HepG2 (cell line): ENCODE measurements at regions not wholly inside any gene's neighbourhood (a gene's known extent, or its start where the extent isn't known, plus 50 kb on each side); places are given as distances from the start of the nearest gene placed in this dataset.

ENCODE experiments used
- FOXJ3 ChIP-seq: sonication (generic); formaldehyde crosslinking; IDR thresholded peaks from 2 replicates; pipeline ENCODE4 v1.4.0; 2020; ENCODE audit warnings: missing genetic modification reagents, mild to moderate bottlenecking, borderline replicate concordance
- NR2F6 ChIP-seq, 2 experiments: IDR thresholded peaks; 2 replicates each; pipeline ENCODE4 v1.6.1; 2016; ENCODE audit warnings: antibody characterized with exemption in 1 of 2, mild to moderate bottlenecking in 1 of 2
- ZFP1 ChIP-seq: IDR thresholded peaks from 2 replicates; pipeline ENCODE4 v1.6.1; 2016
- ZFYVE20 ChIP-seq: sonication (generic); formaldehyde crosslinking; IDR thresholded peaks from 2 replicates; pipeline ENCODE4 v1.8.0; 2023; ENCODE audit warnings: low read depth, mild to moderate bottlenecking, moderate library complexity, missing genetic modification reagents, borderline replicate concordance

DNA sequence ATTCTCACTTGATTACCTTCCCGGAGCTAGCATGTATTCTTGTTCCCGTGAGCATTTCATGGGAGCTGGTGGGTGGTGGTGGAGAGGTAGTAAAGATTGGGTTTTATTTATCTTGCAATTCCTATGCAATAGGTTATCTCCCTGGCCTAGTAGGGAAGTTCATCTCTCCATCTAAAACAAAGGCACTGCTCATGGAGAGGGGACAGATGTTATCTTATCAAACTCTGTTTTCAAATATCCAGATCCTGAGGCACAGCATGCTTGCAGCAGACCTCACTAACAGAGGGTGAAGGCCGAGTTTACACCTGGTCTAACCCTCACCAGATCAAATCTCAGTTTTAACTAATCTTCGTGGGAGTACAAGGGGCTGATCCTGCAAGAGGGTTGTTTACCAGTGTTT is 98.9 kb downstream of the CYRIA start:
- TF ChIP-seq NR2F6 (IDR thresholded peaks at IDR 0.05) (no peak), NR2F6 (CRISPR knock-in tag; IDR thresholded peaks at IDR 0.05) (no peak), ZFP1 (CRISPR knock-in tag) (no peak), FOXJ3 (CRISPR knock-in tag) (no peak), ZFYVE20 (CRISPR knock-in tag) (no peak)
